ENCODE measurements at regions not wholly inside any gene's neighbourhood (a gene's known extent, or its start where the extent isn't known, plus 50 kb on each side); places are given as distances from the start of the nearest gene placed in this dataset.

- DNase-seq, result no peak
Measured at GRCh38 chr12:115697340-115697739, 580.2 kb downstream of the MED13L start.

- DNase-seq, result no peak
Measured at GRCh38 chr12:115694564-115694963, 582.9 kb downstream of the MED13L start.

- no peak for DNase-seq
Measured at GRCh38 chr12:115693970-115694369, 583.5 kb downstream of the MED13L start.

- no peak for DNase-seq
Measured at GRCh38 chr12:115691123-115691522, 586.4 kb downstream of the MED13L start.

GRCh38 chr12:115687094-115687493 is 590.4 kb downstream of the MED13L start:
- DNase-seq, result no peak

- no peak for DNase-seq
Measured at GRCh38 chr12:115683240-115683780, 594.2 kb downstream of the MED13L start.

GRCh38 chr12:115680967-115681366 is 596.5 kb downstream of the MED13L start:
- DNase-seq, result no peak

GRCh38 chr12:115672506-115673080 is 604.9 kb downstream of the MED13L start:
- no peak for DNase-seq

GRCh38 chr12:115672086-115672485 is 605.4 kb downstream of the MED13L start:
- DNase-seq, result no peak

GRCh38 chr12:115670869-115671268 is 606.6 kb downstream of the MED13L start:
- DNase-seq, result no peak

- DNase-seq, result no peak
Measured at GRCh38 chr12:115667116-115667515, 610.4 kb downstream of the MED13L start.

- no peak for DNase-seq
Measured at GRCh38 chr12:115666168-115666567, 611.3 kb downstream of the MED13L start.

GRCh38 chr12:115661112-115661511 is 616.4 kb downstream of the MED13L start:
- no peak for DNase-seq

- no peak for DNase-seq
Measured at GRCh38 chr12:115660211-115660805, 617.2 kb downstream of the MED13L start.

GRCh38 chr12:115659422-115659821 is 618.1 kb downstream of the MED13L start:
- DNase-seq, result no peak

GRCh38 chr12:115657081-115658013 is 620.1 kb downstream of the MED13L start:
- DNase-seq, result no peak

GRCh38 chr12:115650026-115650425 is 627.5 kb downstream of the MED13L start:
- no peak for DNase-seq

GRCh38 chr12:115648463-115648862 is 629.0 kb downstream of the MED13L start:
- no peak for DNase-seq

- no peak for DNase-seq
Measured at GRCh38 chr12:115646210-115646609, 631.3 kb downstream of the MED13L start.

- no peak for DNase-seq
Measured at GRCh38 chr12:115640929-115641328, 636.6 kb downstream of the MED13L start.

GRCh38 chr12:115639648-115640012 is 637.9 kb downstream of the MED13L start:
- DNase-seq, result no peak

- no peak for DNase-seq
Measured at GRCh38 chr12:115638733-115639647, 638.5 kb downstream of the MED13L start.

GRCh38 chr12:115636546-115636945 is 640.9 kb downstream of the MED13L start:
- no peak for DNase-seq

All from COR-L47 (cell line).